ENCODE measurements at regions not wholly inside any gene's neighbourhood (a gene's known extent, or its start where the extent isn't known, plus 50 kb on each side); places are given as distances from the start of the nearest gene placed in this dataset.
"Not testable (repeated sequence)": the region's sequence is repeated elsewhere in the genome, so short reads cannot be mapped to it uniquely, and the experiment has no call there.

GRCh38 chr14:70239802-70240201 is 51.1 kb upstream of the SLC8A3 start:
- Histone ChIP-seq H3K4me1 (ENCODE audit: control insufficient read depth, insufficient read depth, low read length) (no peaks in the 10 kb centered on the region), H3K27ac (ENCODE audit: extremely low read depth, low read depth, low read length) (no peak overlapping the region), H3K36me3 (ENCODE audit: control insufficient read depth in 2 of 2, insufficient read depth in 1 of 2, low read length in 2 of 2) (no peaks in the 10 kb centered on the region), H3K4me3 (ENCODE audit: low read depth, low read length) (no peak overlapping the region), H3K9me3 (ENCODE audit: control insufficient read depth, insufficient read depth, low read depth, low read length) (no peaks in the 10 kb centered on the region)
- ChIA-PET POLR2A (no interaction called here), CTCF (no interaction called here)
- TF ChIP-seq MZF1 (tag by site-specific recombination; IDR thresholded peaks at IDR 0.05; ENCODE audit: borderline replicate concordance): no peak
- no peak for TF ChIP-seq ZNF157 (tag by site-specific recombination; IDR thresholded peaks at IDR 0.05)
- TF ChIP-seq ZNF184 (tag by site-specific recombination; IDR thresholded peaks at IDR 0.05): no peak
- no peak for TF ChIP-seq ZNF529 (tag by site-specific recombination; IDR thresholded peaks at IDR 0.05; ENCODE audit: insufficient replicate concordance)
- no peak for TF ChIP-seq ZSCAN18 (tag by site-specific recombination; IDR thresholded peaks at IDR 0.05)
- no peak for TF ChIP-seq ZNF843 (tag by site-specific recombination; IDR thresholded peaks at IDR 0.05)
- no peak for TF ChIP-seq ZNF777 (tag by site-specific recombination; IDR thresholded peaks at IDR 0.05; ENCODE audit: borderline replicate concordance)
- TF ChIP-seq ZFP37 (tag by site-specific recombination; IDR thresholded peaks at IDR 0.05): no peak
- TF ChIP-seq ZBTB44 (tag by site-specific recombination; IDR thresholded peaks at IDR 0.05): no peak
- TF ChIP-seq ZNF175 (tag by site-specific recombination; IDR thresholded peaks at IDR 0.05): no peak
- no peak for TF ChIP-seq GLIS2 (tag by site-specific recombination; IDR thresholded peaks at IDR 0.05)
- no peak for TF ChIP-seq ZNF239 (tag by site-specific recombination; IDR thresholded peaks at IDR 0.05)
- no peak for TF ChIP-seq ZNF830 (tag by site-specific recombination; IDR thresholded peaks at IDR 0.05; ENCODE audit: low read depth)
- TF ChIP-seq ZNF707 (tag by site-specific recombination; IDR thresholded peaks at IDR 0.05): no peak
- no peak for TF ChIP-seq ZNF19 (tag by site-specific recombination; IDR thresholded peaks at IDR 0.05; ENCODE audit: low read depth)
- TF ChIP-seq ZNF555 (tag by site-specific recombination; conservative IDR thresholded peaks at IDR 0.05): no peak

- H3K27ac ChIP-seq (ENCODE audit: extremely low read depth, low read depth, low read length); POLR2A ChIA-PET: not testable (repeated sequence)
- 0 out of 2 replicates have a peak, but pooled peaks have one; percentile 16 for TF ChIP-seq PRDM10 (tag by site-specific recombination; IDR thresholded peaks at IDR 0.05)
Observed at GRCh38 chr14:70238635-70239034, 49.9 kb upstream of the SLC8A3 start.

More at GRCh38 chr14:70238635-70239034, 49.9 kb upstream of the SLC8A3 start:
- CTCF ChIA-PET; H3K9me3 ChIP-seq (ENCODE audit: control insufficient read depth, insufficient read depth, low read depth, low read length); H3K36me3 ChIP-seq (ENCODE audit: control insufficient read depth in 2 of 2, insufficient read depth in 1 of 2, low read length in 2 of 2); H3K4me3 ChIP-seq (ENCODE audit: low read depth, low read length); H3K4me1 ChIP-seq (ENCODE audit: control insufficient read depth, insufficient read depth, low read length): not testable (repeated sequence)

Data from HEK293 (cell line).